ENCODE measurements at regions not wholly inside any gene's neighbourhood (a gene's known extent, or its start where the extent isn't known, plus 50 kb on each side); places are given as distances from the start of the nearest gene placed in this dataset.

GRCh38 chr16:66171578-66171977 is 194.9 kb upstream of the CDH5 start:
- DNase-seq (ENCODE audit: low spot score), result no peak

- DNase-seq (ENCODE audit: low spot score), result no peak
Observed at GRCh38 chr16:66170989-66171388, 195.5 kb upstream of the CDH5 start.

- no peak for DNase-seq (ENCODE audit: low spot score)
Observed at GRCh38 chr16:66169817-66170216, 196.7 kb upstream of the CDH5 start.

- DNase-seq (ENCODE audit: low spot score), result no peak
Observed at GRCh38 chr16:66168777-66169176, 197.7 kb upstream of the CDH5 start.

- DNase-seq (ENCODE audit: low spot score), result no peak
Observed at GRCh38 chr16:66167564-66168291, 198.8 kb upstream of the CDH5 start.

- no peak for DNase-seq (ENCODE audit: low spot score)
Observed at GRCh38 chr16:66166490-66166889, 200.0 kb upstream of the CDH5 start.

GRCh38 chr16:66165879-66166278 is 200.6 kb upstream of the CDH5 start:
- DNase-seq (ENCODE audit: low spot score), result no peak

- no peak for DNase-seq (ENCODE audit: low spot score)
Observed at GRCh38 chr16:66164581-66165247, 201.8 kb upstream of the CDH5 start.

GRCh38 chr16:66162821-66163220 is 203.7 kb upstream of the CDH5 start:
- no peak for DNase-seq (ENCODE audit: low spot score)

GRCh38 chr16:66161942-66162341 is 204.5 kb upstream of the CDH5 start:
- no peak for DNase-seq (ENCODE audit: low spot score)

GRCh38 chr16:66161269-66161668 is 205.2 kb upstream of the CDH5 start:
- no peak for DNase-seq (ENCODE audit: low spot score)

- no peak for DNase-seq (ENCODE audit: low spot score)
Observed at GRCh38 chr16:66159987-66160386, 206.5 kb upstream of the CDH5 start.

- no peak for DNase-seq (ENCODE audit: low spot score)
Observed at GRCh38 chr16:66156538-66156937, 210.0 kb upstream of the CDH5 start.

GRCh38 chr16:66155933-66156332 is 210.6 kb upstream of the CDH5 start:
- DNase-seq (ENCODE audit: low spot score), result no peak

GRCh38 chr16:66154801-66155200 is 211.7 kb upstream of the CDH5 start:
- no peak for DNase-seq (ENCODE audit: low spot score)

- no peak for DNase-seq (ENCODE audit: low spot score)
Observed at GRCh38 chr16:66152823-66153393, 213.6 kb upstream of the CDH5 start.

GRCh38 chr16:66152181-66152580 is 214.3 kb upstream of the CDH5 start:
- no peak for DNase-seq (ENCODE audit: low spot score)

GRCh38 chr16:66150698-66151482 is 215.6 kb upstream of the CDH5 start:
- DNase-seq (ENCODE audit: low spot score), result no peak

- no peak for DNase-seq (ENCODE audit: low spot score)
Observed at GRCh38 chr16:66147291-66147690, 219.2 kb upstream of the CDH5 start.

GRCh38 chr16:66146798-66147197 is 219.7 kb upstream of the CDH5 start:
- no peak for DNase-seq (ENCODE audit: low spot score)

GRCh38 chr16:66144641-66145040 is 221.8 kb upstream of the CDH5 start:
- DNase-seq (ENCODE audit: low spot score), result no peak

- no peak for DNase-seq (ENCODE audit: low spot score)
Observed at GRCh38 chr16:66143415-66143814, 223.1 kb upstream of the CDH5 start.

- DNase-seq (ENCODE audit: low spot score), result no peak
Observed at GRCh38 chr16:66141885-66142284, 224.6 kb upstream of the CDH5 start.
